ENCODE measurements at regions not wholly inside any gene's neighbourhood (a gene's known extent, or its start where the extent isn't known, plus 50 kb on each side); places are given as distances from the start of the nearest gene placed in this dataset.

GRCh38 chr2:82527124-82527523 is 1932.0 kb downstream of the SUCLG1 start:
- no peak for TF ChIP-seq CTCF (tag by site-specific recombination; IDR thresholded peaks at IDR 0.05)
- TF ChIP-seq ZSCAN23 (tag by site-specific recombination; IDR thresholded peaks at IDR 0.05): no peak
- TF ChIP-seq, protein P1, sequence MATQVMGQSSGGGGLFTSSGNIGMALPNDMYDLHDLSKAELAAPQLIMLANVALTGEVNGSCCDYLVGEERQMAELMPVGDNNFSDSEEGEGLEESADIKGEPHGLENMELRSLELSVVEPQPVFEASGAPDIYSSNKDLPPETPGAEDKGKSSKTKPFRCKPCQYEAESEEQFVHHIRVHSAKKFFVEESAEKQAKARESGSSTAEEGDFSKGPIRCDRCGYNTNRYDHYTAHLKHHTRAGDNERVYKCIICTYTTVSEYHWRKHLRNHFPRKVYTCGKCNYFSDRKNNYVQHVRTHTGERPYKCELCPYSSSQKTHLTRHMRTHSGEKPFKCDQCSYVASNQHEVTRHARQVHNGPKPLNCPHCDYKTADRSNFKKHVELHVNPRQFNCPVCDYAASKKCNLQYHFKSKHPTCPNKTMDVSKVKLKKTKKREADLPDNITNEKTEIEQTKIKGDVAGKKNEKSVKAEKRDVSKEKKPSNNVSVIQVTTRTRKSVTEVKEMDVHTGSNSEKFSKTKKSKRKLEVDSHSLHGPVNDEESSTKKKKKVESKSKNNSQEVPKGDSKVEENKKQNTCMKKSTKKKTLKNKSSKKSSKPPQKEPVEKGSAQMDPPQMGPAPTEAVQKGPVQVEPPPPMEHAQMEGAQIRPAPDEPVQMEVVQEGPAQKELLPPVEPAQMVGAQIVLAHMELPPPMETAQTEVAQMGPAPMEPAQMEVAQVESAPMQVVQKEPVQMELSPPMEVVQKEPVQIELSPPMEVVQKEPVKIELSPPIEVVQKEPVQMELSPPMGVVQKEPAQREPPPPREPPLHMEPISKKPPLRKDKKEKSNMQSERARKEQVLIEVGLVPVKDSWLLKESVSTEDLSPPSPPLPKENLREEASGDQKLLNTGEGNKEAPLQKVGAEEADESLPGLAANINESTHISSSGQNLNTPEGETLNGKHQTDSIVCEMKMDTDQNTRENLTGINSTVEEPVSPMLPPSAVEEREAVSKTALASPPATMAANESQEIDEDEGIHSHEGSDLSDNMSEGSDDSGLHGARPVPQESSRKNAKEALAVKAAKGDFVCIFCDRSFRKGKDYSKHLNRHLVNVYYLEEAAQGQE (tag by site-specific recombination; IDR thresholded peaks at IDR 0.05): no peak
- no peak for TF ChIP-seq ZNF416 (tag by site-specific recombination; IDR thresholded peaks at IDR 0.05)
- TF ChIP-seq ZSCAN4 (tag by site-specific recombination; IDR thresholded peaks at IDR 0.05): no peak
- no peak for TF ChIP-seq ZNF157 (tag by site-specific recombination; IDR thresholded peaks at IDR 0.05)
- TF ChIP-seq MYNN (tag by site-specific recombination; IDR thresholded peaks at IDR 0.05; ENCODE audit: borderline replicate concordance): no peak
- TF ChIP-seq ZNF266 (tag by site-specific recombination; IDR thresholded peaks at IDR 0.05; ENCODE audit: low read depth): no peak
- TF ChIP-seq ZFP69B (tag by site-specific recombination; IDR thresholded peaks at IDR 0.05): no peak
- no peak for TF ChIP-seq SP3 (tag by site-specific recombination; IDR thresholded peaks at IDR 0.05)
- TF ChIP-seq ZBTB21 (tag by site-specific recombination; IDR thresholded peaks at IDR 0.05): no peak
- no peak for TF ChIP-seq ZNF10 (tag by site-specific recombination; IDR thresholded peaks at IDR 0.05)

Data from HEK293 (cell line).